Endothelial cell of hepatic sinusoid (primary cell): ENCODE measurements at regions not wholly inside any gene's neighbourhood (a gene's known extent, or its start where the extent isn't known, plus 50 kb on each side); places are given as distances from the start of the nearest gene placed in this dataset.
"Not testable (repeated sequence)": the region's sequence is repeated elsewhere in the genome, so short reads cannot be mapped to it uniquely, and the experiment has no call there.

Experiments used
- in situ Hi-C: cut with HindIII; loops from 2 replicates; pipeline ENCODE4 v1.10.0; 2017; ENCODE audit warnings: low sequenced_read_pairs

- in situ Hi-C loops = no loop called here
Measured at GRCh38 chr12:47352067-47352466, 272.3 kb upstream of the AMIGO2 start.

GRCh38 chr12:47351526-47351925 is 271.8 kb upstream of the AMIGO2 start:
- in situ Hi-C loops = no loop called here

GRCh38 chr12:47350062-47350408 is 270.3 kb upstream of the AMIGO2 start:
- in situ Hi-C loops = no loop called here

GRCh38 chr12:47349137-47350061 is 269.6 kb upstream of the AMIGO2 start:
- in situ Hi-C loops = no loop called here

GRCh38 chr12:47348206-47348605 is 268.4 kb upstream of the AMIGO2 start:
- in situ Hi-C loops = no loop called here

GRCh38 chr12:47346251-47347019 is 266.7 kb upstream of the AMIGO2 start:
- in situ Hi-C loops = no loop called here

GRCh38 chr12:47343684-47344567 is 264.2 kb upstream of the AMIGO2 start:
- in situ Hi-C loops = loop anchor here (5.0 kb wide), 1 partner anchor 42 kb away; no protein-coding TSS in a partner anchor

- in situ Hi-C loops = loop anchor here (5.0 kb wide), 1 partner anchor 38 kb away; no protein-coding TSS in a partner anchor
Measured at GRCh38 chr12:47340411-47341015, 260.8 kb upstream of the AMIGO2 start.

- in situ Hi-C loops = no loop called here
Measured at GRCh38 chr12:47337581-47337980, 257.8 kb upstream of the AMIGO2 start.

- in situ Hi-C loops = not testable (repeated sequence)
Measured at GRCh38 chr12:47333271-47333858, 253.6 kb upstream of the AMIGO2 start.

GRCh38 chr12:47328831-47329545 is 249.2 kb upstream of the AMIGO2 start:
- in situ Hi-C loops = no loop called here

GRCh38 chr12:47326190-47326589 is 246.4 kb upstream of the AMIGO2 start:
- in situ Hi-C loops = no loop called here

GRCh38 chr12:47323802-47324201 is 244.0 kb upstream of the AMIGO2 start:
- in situ Hi-C loops = no loop called here

GRCh38 chr12:47321436-47321835 is 241.7 kb upstream of the AMIGO2 start:
- in situ Hi-C loops = no loop called here

- in situ Hi-C loops = loop anchor here (5.0 kb wide), 1 partner anchor 37 kb away; no protein-coding TSS in a partner anchor
Measured at GRCh38 chr12:47319746-47320145, 240.0 kb upstream of the AMIGO2 start.

- in situ Hi-C loops = loop anchor here (5.0 kb wide), 1 partner anchor 37 kb away; no protein-coding TSS in a partner anchor
Measured at GRCh38 chr12:47318963-47319362, 239.2 kb upstream of the AMIGO2 start.

- in situ Hi-C loops = loop anchor here (5.0 kb wide), 1 partner anchor 35 kb away; no protein-coding TSS in a partner anchor
Measured at GRCh38 chr12:47317175-47317915, 237.6 kb upstream of the AMIGO2 start.

- in situ Hi-C loops = loop anchor here (5.0 kb wide), 1 partner anchor 34 kb away; no protein-coding TSS in a partner anchor
Measured at GRCh38 chr12:47316609-47317049, 236.9 kb upstream of the AMIGO2 start.
